Loucy (cell line): ENCODE measurements at regions not wholly inside any gene's neighbourhood (a gene's known extent, or its start where the extent isn't known, plus 50 kb on each side); places are given as distances from the start of the nearest gene placed in this dataset.

Experiments
- H2AFZ ChIP-seq: fragments of 200-600 bp; sonication (generic); 2 replicates; pipeline ENCODE4 v1.6.0; 2016; ENCODE audit warnings: antibody characterized with exemption, mild to moderate bottlenecking, low read length, moderate library complexity
- H3F3A ChIP-seq: fragments of 200-600 bp; 2 replicates; pipeline ENCODE4 v1.6.0; 2016; ENCODE audit warnings: antibody characterized with exemption, low read depth, mild to moderate bottlenecking
- H3K27me3 ChIP-seq: fragments of 200-600 bp; sonication (generic); 2 replicates; pipeline ENCODE4 v1.6.1; 2014; ENCODE audit warnings: low read length, mild to moderate bottlenecking; ENCODE audit not compliant: insufficient read depth, poor library complexity, severe bottlenecking
- H3K36me3 ChIP-seq: fragments of 200-600 bp; sonication (generic); 2 replicates; pipeline ENCODE4 v1.6.1; 2016; ENCODE audit warnings: low read length; ENCODE audit not compliant: insufficient read depth
- H3K4me1 ChIP-seq: fragments of 200-600 bp; sonication (generic); 2 replicates; pipeline ENCODE4 v1.5.1; 2014; ENCODE audit warnings: low read length, mild to moderate bottlenecking; ENCODE audit not compliant: insufficient read depth, poor library complexity, severe bottlenecking
- H3K4me2 ChIP-seq: fragments of 200-600 bp; sonication (generic); 2 replicates; pipeline ENCODE4 v1.6.0; 2014; ENCODE audit warnings: antibody characterized with exemption, low read length, low read depth, mild to moderate bottlenecking; ENCODE audit not compliant: poor library complexity, severe bottlenecking
- H3K4me3 ChIP-seq: fragments of 200-600 bp; sonication (generic); 2 replicates; pipeline ENCODE4 v1.5.1; 2014; ENCODE audit warnings: low read length, mild to moderate bottlenecking, mixed read lengths; ENCODE audit not compliant: poor library complexity, severe bottlenecking
- H3K79me2 ChIP-seq: fragments of 200-600 bp; sonication (generic); 2 replicates; pipeline ENCODE4 v1.6.1; 2014; ENCODE audit warnings: low read length; ENCODE audit not compliant: insufficient read depth
- H3K9ac ChIP-seq: fragments of 200-600 bp; sonication (generic); 2 replicates; pipeline ENCODE4 v1.6.0; 2014; ENCODE audit warnings: mild to moderate bottlenecking, low read depth, low read length, moderate library complexity; ENCODE audit not compliant: poor library complexity, severe bottlenecking
- H3K9me2 ChIP-seq: fragments of 200-600 bp; sonication (generic); replicated peaks from 2 replicates; pipeline ENCODE4 v1.6.1; 2016; ENCODE audit warnings: low read depth, low read length, mixed read lengths
- H3K9me3 ChIP-seq: fragments of 200-600 bp; sonication (generic); 2 replicates; pipeline ENCODE4 v1.6.1; 2014; ENCODE audit warnings: mild to moderate bottlenecking, antibody characterized with exemption, low read length, low read depth; ENCODE audit not compliant: insufficient read depth
- H4K20me1 ChIP-seq: fragments of 200-600 bp; sonication (generic); 2 replicates; pipeline ENCODE4 v1.6.0; 2014; ENCODE audit warnings: antibody characterized with exemption, low read length, mild to moderate bottlenecking; ENCODE audit not compliant: insufficient read depth, poor library complexity, severe bottlenecking
- EZH2phosphoT487 ChIP-seq: fragments of 200-600 bp; IDR thresholded peaks from 2 replicates; pipeline ENCODE4 v1.6.1; 2018; ENCODE audit warnings: antibody characterized with exemption, mild to moderate bottlenecking, moderate library complexity, borderline replicate concordance
- TF ChIP-seq, protein P1 (sequence below): fragments of 200-600 bp; sonication (generic); conservative IDR thresholded peaks from 2 replicates; pipeline ENCODE4 v1.5.1; 2014; ENCODE audit warnings: mild to moderate bottlenecking, antibody characterized with exemption, low read length

DNA sequence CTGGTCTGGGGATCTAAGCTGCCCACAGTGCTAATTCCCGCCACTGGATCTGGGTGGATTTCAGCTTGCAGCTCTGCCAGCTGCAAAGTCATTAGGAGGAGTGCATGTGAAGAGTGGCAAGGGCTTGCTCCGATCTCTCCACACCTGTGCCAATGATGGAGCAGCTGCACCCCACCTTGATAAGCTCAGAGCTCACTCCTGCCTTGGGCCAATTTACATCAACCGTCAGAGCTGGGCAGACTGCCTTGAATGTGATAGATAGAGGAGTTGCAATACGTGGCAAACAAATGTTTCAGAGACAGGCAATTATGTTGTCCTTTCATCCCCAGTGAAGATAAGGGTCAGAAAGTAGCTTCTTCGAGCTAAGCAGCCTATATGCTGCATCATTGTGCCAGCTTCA, 379.9 kb downstream of the SH2D4B start:
- H3K9me3 ChIP-seq, result no peaks in the 10 kb centered on the region
- H3F3A ChIP-seq, result no peaks in the 10 kb centered on the region
- no peaks in the 10 kb centered on the region for H3K27me3 ChIP-seq
- peaks cover 10% of the 10 kb centered on the region for H3K4me1 ChIP-seq
- no peaks in the 10 kb centered on the region for H3K9me2 ChIP-seq
- H4K20me1 ChIP-seq, result no peaks in the 10 kb centered on the region
- H3K4me3 ChIP-seq, result no peak overlapping the region
- H2AFZ ChIP-seq, result no peak overlapping the region
- TF ChIP-seq, protein P1, sequence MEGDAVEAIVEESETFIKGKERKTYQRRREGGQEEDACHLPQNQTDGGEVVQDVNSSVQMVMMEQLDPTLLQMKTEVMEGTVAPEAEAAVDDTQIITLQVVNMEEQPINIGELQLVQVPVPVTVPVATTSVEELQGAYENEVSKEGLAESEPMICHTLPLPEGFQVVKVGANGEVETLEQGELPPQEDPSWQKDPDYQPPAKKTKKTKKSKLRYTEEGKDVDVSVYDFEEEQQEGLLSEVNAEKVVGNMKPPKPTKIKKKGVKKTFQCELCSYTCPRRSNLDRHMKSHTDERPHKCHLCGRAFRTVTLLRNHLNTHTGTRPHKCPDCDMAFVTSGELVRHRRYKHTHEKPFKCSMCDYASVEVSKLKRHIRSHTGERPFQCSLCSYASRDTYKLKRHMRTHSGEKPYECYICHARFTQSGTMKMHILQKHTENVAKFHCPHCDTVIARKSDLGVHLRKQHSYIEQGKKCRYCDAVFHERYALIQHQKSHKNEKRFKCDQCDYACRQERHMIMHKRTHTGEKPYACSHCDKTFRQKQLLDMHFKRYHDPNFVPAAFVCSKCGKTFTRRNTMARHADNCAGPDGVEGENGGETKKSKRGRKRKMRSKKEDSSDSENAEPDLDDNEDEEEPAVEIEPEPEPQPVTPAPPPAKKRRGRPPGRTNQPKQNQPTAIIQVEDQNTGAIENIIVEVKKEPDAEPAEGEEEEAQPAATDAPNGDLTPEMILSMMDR, result no peak
- TF ChIP-seq EZH2phosphoT487, result no peak
- no peaks in the 10 kb centered on the region for H3K36me3 ChIP-seq
- H3K4me2 ChIP-seq, result no peak overlapping the region
- H3K79me2 ChIP-seq, result no peaks in the 10 kb centered on the region
- H3K9ac ChIP-seq, result no peak overlapping the region

DNA sequence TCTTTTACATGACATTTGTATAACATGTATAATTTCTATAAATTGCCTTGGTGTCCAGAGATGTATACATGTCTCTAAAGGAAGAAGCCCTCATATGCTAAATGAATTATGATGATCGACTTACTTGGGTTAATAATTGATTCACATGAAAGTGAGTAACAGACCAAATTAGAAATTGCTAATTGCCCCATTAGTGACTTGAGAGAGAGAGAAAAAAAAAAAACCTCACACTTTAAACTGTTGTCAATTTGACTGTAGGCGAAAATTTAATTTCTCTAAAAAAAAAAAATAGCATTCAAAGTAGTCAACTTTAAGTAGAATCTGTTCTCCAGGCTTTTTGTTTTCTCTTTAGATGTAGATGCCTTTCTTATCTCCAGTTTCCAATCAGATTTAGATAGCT, 383.3 kb downstream of the SH2D4B start:
- no peaks in the 10 kb centered on the region for H3F3A ChIP-seq
- TF ChIP-seq, protein P1, result no peak
- no peaks in the 10 kb centered on the region for H3K79me2 ChIP-seq
- H3K4me2 ChIP-seq, result no peak overlapping the region
- H3K27me3 ChIP-seq, result no peaks in the 10 kb centered on the region
- H3K4me1 ChIP-seq, result peaks cover 22% of the 10 kb centered on the region
- no peak overlapping the region for H3K4me3 ChIP-seq
- no peak overlapping the region for H3K9ac ChIP-seq
- H3K9me3 ChIP-seq, result no peaks in the 10 kb centered on the region
- H2AFZ ChIP-seq, result no peak overlapping the region
- no peaks in the 10 kb centered on the region for H3K36me3 ChIP-seq
- H3K9me2 ChIP-seq, result no peaks in the 10 kb centered on the region
- H4K20me1 ChIP-seq, result no peaks in the 10 kb centered on the region

DNA sequence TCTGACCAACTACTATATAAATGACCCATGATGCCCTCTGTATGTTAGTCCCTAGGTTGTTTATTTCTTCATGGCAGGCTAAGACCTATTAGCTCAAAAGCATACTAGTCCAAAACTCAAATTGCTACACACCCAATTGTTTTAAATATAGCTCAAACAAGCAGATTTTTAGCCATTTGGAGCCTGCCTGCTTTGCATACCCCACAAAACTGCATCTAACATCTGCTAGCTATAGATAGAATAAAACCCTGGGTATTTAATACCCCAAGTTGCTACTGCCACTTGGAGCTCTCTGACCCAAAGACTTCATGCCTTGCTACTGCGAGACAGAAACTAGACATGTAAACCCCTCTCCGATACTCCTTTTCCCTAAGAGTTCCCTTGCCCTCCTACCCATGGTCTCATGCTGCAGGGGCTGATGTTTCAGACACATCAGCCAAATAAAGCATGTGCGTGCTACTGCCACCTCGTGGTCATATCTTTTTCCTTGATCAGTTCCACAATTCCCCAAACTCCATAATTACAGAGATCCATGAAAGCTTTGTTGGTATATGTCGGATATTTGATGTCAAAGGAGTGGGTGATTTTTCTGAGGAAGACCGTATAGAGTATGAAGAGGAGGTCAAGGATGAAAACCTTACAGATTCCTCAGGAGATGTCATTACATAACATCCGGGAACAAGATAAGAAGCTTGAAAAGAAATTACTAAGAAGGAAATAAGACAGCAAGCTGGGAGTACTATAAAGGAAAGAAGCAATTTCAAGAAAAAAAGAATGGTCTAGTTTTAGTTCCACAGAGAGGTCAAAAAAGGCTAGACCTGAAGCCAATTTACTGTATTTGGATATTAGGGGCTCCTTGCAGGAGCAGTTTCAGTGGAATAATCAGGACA, 386.6 kb downstream of the SH2D4B start:
- no peaks in the 10 kb centered on the region for H3K9me3 ChIP-seq
- H3F3A ChIP-seq, result no peaks in the 10 kb centered on the region
- H3K27me3 ChIP-seq, result no peaks in the 10 kb centered on the region
- TF ChIP-seq, protein P1, result peak; percentile 98
- no peak for TF ChIP-seq EZH2phosphoT487
- peaks cover 22% of the 10 kb centered on the region for H3K4me1 ChIP-seq
- no peaks in the 10 kb centered on the region for H3K9me2 ChIP-seq
- H2AFZ ChIP-seq, result no peak overlapping the region; the same call in 1 of the 2 replicates
- H3K4me2 ChIP-seq, result no peak overlapping the region
- H3K4me3 ChIP-seq, result no peak overlapping the region
- no peak overlapping the region for H3K9ac ChIP-seq
- H4K20me1 ChIP-seq, result no peaks in the 10 kb centered on the region
- no peaks in the 10 kb centered on the region for H3K79me2 ChIP-seq
- H3K36me3 ChIP-seq, result no peaks in the 10 kb centered on the region
